ENCODE measurements at regions not wholly inside any gene's neighbourhood (a gene's known extent, or its start where the extent isn't known, plus 50 kb on each side); places are given as distances from the start of the nearest gene placed in this dataset.

DNA sequence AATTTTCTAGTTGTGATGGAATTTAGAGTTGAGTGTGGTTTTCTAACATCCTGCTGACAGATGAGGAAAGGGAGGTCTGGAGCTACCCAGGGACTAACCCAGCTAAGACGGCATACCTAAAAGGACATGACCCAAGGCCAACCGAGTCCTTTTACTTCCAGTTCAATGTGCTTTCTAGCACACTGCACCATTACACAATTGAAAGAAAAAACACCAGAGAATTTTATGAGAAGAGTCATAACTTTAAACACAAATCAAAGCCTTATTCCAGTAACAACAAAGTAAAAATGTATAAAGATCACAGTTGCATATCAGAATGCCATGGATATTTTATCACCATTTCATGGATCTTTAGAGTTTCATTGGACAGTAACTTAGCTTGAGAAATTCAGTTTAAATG is 480.3 kb downstream of the MEIS1 start:
- TF ChIP-seq, protein P1, sequence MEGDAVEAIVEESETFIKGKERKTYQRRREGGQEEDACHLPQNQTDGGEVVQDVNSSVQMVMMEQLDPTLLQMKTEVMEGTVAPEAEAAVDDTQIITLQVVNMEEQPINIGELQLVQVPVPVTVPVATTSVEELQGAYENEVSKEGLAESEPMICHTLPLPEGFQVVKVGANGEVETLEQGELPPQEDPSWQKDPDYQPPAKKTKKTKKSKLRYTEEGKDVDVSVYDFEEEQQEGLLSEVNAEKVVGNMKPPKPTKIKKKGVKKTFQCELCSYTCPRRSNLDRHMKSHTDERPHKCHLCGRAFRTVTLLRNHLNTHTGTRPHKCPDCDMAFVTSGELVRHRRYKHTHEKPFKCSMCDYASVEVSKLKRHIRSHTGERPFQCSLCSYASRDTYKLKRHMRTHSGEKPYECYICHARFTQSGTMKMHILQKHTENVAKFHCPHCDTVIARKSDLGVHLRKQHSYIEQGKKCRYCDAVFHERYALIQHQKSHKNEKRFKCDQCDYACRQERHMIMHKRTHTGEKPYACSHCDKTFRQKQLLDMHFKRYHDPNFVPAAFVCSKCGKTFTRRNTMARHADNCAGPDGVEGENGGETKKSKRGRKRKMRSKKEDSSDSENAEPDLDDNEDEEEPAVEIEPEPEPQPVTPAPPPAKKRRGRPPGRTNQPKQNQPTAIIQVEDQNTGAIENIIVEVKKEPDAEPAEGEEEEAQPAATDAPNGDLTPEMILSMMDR (IDR thresholded peaks at IDR 0.05 in 4 of 5, conservative IDR thresholded peaks at IDR 0.05 in 1 of 5), result no peak
- TF ChIP-seq POLR2A (IDR thresholded peaks at IDR 0.05), result no peak
